Thymus (tissue), 11 donors: ENCODE measurements at regions not wholly inside any gene's neighbourhood (a gene's known extent, or its start where the extent isn't known, plus 50 kb on each side); places are given as distances from the start of the nearest gene placed in this dataset.

Experiments used
- DNase-seq, 9 donors: peaks; one replicate each; pipeline ENCODE4 v3.0.0-alpha.2; 2013; ENCODE audit warnings: low spot score in 9 of 9, low read depth in 6 of 9, missing footprints in 1 of 9
- H3K27ac ChIP-seq, 2 donors: one replicate each; pipeline ENCODE4 v1.5.1; 2013; ENCODE audit warnings: control low read depth in 1 of 2, low read depth in 1 of 2, low read length in 1 of 2, mild to moderate bottlenecking in 1 of 2, moderate library complexity in 1 of 2
- H3K27me3 ChIP-seq, 2 donors: one replicate each; pipeline ENCODE4 v1.5.1; 2013; ENCODE audit warnings: low read length in 1 of 2; ENCODE audit not compliant: control insufficient read depth in 2 of 2, insufficient read depth in 1 of 2
- H3K36me3 ChIP-seq, 2 donors: one replicate each; pipeline ENCODE4 v1.5.1; 2013; ENCODE audit warnings: low read length in 1 of 2, mild to moderate bottlenecking in 1 of 2, moderate library complexity in 1 of 2; ENCODE audit not compliant: control insufficient read depth in 2 of 2, insufficient read depth in 2 of 2
- H3K4me1 ChIP-seq, 2 donors: one replicate each; pipeline ENCODE4 v1.5.1; 2013; ENCODE audit warnings: low read length in 2 of 2; ENCODE audit not compliant: control insufficient read depth in 2 of 2, insufficient read depth in 2 of 2
- H3K4me3 ChIP-seq, 2 donors: one replicate each; pipeline ENCODE4 v1.5.1; 2013; ENCODE audit warnings: low read length in 2 of 2, control low read depth in 1 of 2, mild to moderate bottlenecking in 1 of 2
- H3K9me3 ChIP-seq, 2 donors: one replicate each; pipeline ENCODE4 v1.5.1; 2013; ENCODE audit warnings: low read length in 1 of 2, mild to moderate bottlenecking in 1 of 2; ENCODE audit not compliant: control insufficient read depth in 2 of 2, insufficient read depth in 1 of 2
- WGBS: extraction: QIAGEN DNeasy Blood & Tissue Kit; methylation state at CpG from one replicate; pipeline ENCODE4 v1.1.7; 2013; 5-methylcytosine and 5-hydroxymethylcytosine counted together
- donor health status: healthy.

- 95% methylated on average over 7 of the region's 7 CpGs for WGBS
- Histone ChIP-seq H3K27ac (no peak overlapping the region), H3K9me3 (peaks cover 0 to 5% of the 10 kb centered on the region in 2 donors), H3K36me3 (no peaks in the 10 kb centered on the region), H3K27me3 (no peaks in the 10 kb centered on the region), H3K4me3 (no peak overlapping the region), H3K4me1 (no peaks in the 10 kb centered on the region)
- no peak for DNase-seq
These were observed 239.5 kb upstream of the HES1 start for GRCh38 chr3:193896419-193896818.

DNA sequence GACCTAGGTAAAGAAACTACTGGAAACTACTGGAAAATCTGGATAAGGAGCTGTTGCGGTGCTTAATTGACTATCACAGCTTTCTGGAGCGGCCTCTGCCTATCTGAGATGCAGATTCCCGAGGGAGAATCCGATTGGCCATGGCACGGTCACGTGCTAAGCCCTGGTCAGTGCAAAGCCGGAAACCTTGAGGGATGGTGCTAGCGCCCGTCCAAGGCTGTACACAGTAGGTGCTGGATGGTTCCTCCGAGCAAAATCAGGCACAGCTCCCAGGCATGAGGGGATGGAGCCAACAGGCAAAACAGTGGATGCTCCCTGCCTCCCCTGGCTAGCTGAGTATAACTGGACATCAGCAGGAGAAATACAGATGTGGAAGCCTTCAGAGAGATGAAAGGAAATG lies 238.7 kb upstream of the HES1 start:
- no peak overlapping the region for H3K4me3 ChIP-seq
- no peaks in the 10 kb centered on the region for H3K36me3 ChIP-seq
- WGBS, result 97% methylated on average over 10 of the region's 10 CpGs
- no peak for DNase-seq
- H3K4me1 ChIP-seq, result no peaks in the 10 kb centered on the region
- no peak overlapping the region for H3K27ac ChIP-seq
- peaks cover 0 to 5% of the 10 kb centered on the region in 2 donors for H3K9me3 ChIP-seq
- no peaks in the 10 kb centered on the region for H3K27me3 ChIP-seq

- no peaks in the 10 kb centered on the region for H3K27me3 ChIP-seq
- no peak for DNase-seq
- H3K9me3 ChIP-seq, result peaks cover 0 to 5% of the 10 kb centered on the region in 2 donors
- WGBS, result 96% methylated on average over 10 of the region's 10 CpGs
- no peaks in the 10 kb centered on the region for H3K4me1 ChIP-seq
- no peaks in the 10 kb centered on the region for H3K36me3 ChIP-seq
- H3K4me3 ChIP-seq, result no peak overlapping the region
- H3K27ac ChIP-seq, result no peak overlapping the region
These were observed 238.2 kb upstream of the HES1 start for GRCh38 chr3:193897731-193898180.

- H3K36me3 ChIP-seq, result no peaks in the 10 kb centered on the region
- H3K4me1 ChIP-seq, result no peaks in the 10 kb centered on the region
- H3K27me3 ChIP-seq, result no peaks in the 10 kb centered on the region
- no peak overlapping the region for H3K27ac ChIP-seq
- peaks cover 0 to 5% of the 10 kb centered on the region in 2 donors for H3K9me3 ChIP-seq
- no peak for DNase-seq
- WGBS, result 96% methylated on average over 1 of the region's 1 CpG
- no peak overlapping the region for H3K4me3 ChIP-seq
These were observed 236.9 kb upstream of the HES1 start for GRCh38 chr3:193899001-193899400.

- Histone ChIP-seq H3K9me3 (peaks cover 0 to 5% of the 10 kb centered on the region in 2 donors), H3K4me1 (peaks cover 0 to 2% of the 10 kb centered on the region in 2 donors), H3K27me3 (no peaks in the 10 kb centered on the region), H3K36me3 (no peaks in the 10 kb centered on the region), H3K4me3 (no peak overlapping the region), H3K27ac (no peak overlapping the region)
- WGBS, result 100% methylated on average over 1 of the region's 1 CpG
- DNase-seq, result no peak
These were observed 234.9 kb upstream of the HES1 start for GRCh38 chr3:193901007-193901406.

DNA sequence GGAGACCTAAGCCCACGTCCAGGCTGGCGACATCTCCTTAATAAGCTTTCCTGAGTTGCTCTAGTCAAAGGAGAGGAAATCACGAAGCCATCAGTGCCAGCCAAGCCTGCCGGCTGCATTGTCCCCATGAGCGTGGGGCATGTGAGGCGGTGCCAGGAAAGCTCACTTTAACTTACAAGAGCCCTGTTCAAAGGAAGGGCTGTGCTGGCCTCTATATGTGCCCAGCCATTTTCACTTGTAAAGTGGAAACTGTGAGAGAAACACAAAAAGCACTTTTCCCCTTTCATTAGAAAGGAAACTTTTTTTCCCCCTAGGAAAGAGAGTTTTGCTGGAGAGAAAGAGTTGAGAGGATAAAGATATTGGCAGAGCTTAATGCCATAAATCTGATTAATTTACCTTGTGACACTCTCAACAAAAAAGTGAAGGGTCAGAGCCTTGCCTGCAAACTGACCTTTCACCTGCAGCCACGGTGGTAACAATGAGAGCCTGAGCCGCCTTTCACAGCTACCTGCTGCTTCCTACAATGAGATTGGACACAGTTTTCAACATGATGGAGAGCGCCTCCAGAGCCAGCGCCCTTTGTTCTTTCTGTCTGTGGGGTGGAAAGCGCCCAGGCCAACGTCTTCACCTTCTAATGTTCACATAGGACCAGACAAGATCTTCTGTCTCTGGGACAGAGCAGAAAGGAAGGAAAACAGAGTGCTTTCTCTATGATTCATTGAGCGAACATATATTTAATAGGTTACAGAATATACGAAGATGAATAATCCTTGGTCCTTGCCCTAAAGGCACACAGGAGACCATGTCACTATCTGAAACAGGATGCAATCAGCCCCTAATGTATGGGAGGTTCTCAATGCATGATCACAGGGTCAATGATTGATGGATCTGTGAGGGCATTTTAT lies 233.1 kb upstream of the HES1 start:
- Histone ChIP-seq H3K36me3 (no peaks in the 10 kb centered on the region), H3K27ac (no peak overlapping the region), H3K9me3 (peaks cover 0 to 5% of the 10 kb centered on the region in 2 donors), H3K4me1 (peaks cover 0 to 7% of the 10 kb centered on the region in 2 donors), H3K27me3 (no peaks in the 10 kb centered on the region), H3K4me3 (no peak overlapping the region)
- 95% methylated on average over 14 of the region's 14 CpGs for WGBS
- DNase-seq, result no peak

GRCh38 chr3:193903512-193903817 lies 232.5 kb upstream of the HES1 start:
- Histone ChIP-seq H3K4me1 (peaks cover 0 to 7% of the 10 kb centered on the region in 2 donors), H3K27ac (no peak overlapping the region), H3K9me3 (peaks cover 0 to 7% of the 10 kb centered on the region in 2 donors), H3K36me3 (no peaks in the 10 kb centered on the region), H3K27me3 (no peaks in the 10 kb centered on the region), H3K4me3 (no peak overlapping the region)
- WGBS, result 95% methylated on average over 8 of the region's 8 CpGs
- DNase-seq, result no peak

GRCh38 chr3:193903966-193904365 lies 232.0 kb upstream of the HES1 start:
- Histone ChIP-seq H3K4me1 (peaks cover 0 to 7% of the 10 kb centered on the region in 2 donors), H3K4me3 (no peak overlapping the region), H3K9me3 (peaks cover 0 to 7% of the 10 kb centered on the region in 2 donors), H3K36me3 (no peaks in the 10 kb centered on the region), H3K27me3 (no peaks in the 10 kb centered on the region), H3K27ac (no peak overlapping the region)
- WGBS, result 95% methylated on average over 4 of the region's 4 CpGs
- DNase-seq, result no peak

DNA sequence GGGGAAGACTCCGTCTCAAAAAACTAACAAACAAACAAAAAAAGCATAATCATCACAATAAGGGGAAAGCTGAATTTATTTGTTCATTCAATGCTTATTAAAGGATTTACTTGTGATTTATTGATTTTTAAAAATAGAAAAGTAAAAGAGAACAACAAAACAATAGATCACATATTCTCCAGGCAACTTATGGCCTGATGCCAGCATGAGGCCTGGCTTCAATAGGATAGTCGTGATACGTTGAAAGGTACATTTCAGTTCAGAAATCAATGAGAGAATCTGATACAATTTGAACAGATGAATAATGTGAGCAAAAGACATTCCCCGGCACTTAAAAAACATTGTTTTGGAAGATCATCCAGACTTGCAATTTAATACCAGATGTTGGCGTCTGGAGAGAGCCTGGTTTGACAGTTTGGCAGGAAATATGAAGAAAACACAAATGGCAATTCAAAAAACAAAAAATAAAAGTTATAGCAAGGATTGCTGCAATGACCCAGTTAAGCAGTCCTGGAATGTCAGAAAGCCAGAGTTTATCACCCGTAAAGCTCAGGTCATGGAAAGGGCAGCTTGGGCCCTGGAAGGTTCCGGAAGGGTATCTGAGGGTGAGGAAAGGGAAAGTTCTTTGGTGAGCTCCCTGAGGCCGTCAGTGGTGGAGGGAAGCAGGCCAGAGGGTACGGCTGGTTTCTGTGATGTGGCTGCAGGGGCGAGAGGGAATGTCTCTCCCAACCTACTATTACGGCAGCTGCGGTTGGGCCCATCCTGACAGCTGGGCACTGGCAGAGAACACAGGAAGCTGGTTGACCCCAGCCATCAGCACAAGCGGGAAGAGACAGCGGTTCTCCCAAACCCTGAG lies 230.2 kb upstream of the HES1 start:
- peaks cover 0 to 7% of the 10 kb centered on the region in 2 donors for H3K9me3 ChIP-seq
- H3K4me3 ChIP-seq, result no peak overlapping the region
- 64% methylated on average over 14 of the region's 14 CpGs for WGBS
- DNase-seq, result no peak
- no peak overlapping the region for H3K27ac ChIP-seq
- no peaks in the 10 kb centered on the region for H3K27me3 ChIP-seq
- H3K36me3 ChIP-seq, result no peaks in the 10 kb centered on the region
- peaks cover 0 to 11% of the 10 kb centered on the region in 2 donors for H3K4me1 ChIP-seq
